ENCODE measurements at regions not wholly inside any gene's neighbourhood (a gene's known extent, or its start where the extent isn't known, plus 50 kb on each side); places are given as distances from the start of the nearest gene placed in this dataset.

DNA sequence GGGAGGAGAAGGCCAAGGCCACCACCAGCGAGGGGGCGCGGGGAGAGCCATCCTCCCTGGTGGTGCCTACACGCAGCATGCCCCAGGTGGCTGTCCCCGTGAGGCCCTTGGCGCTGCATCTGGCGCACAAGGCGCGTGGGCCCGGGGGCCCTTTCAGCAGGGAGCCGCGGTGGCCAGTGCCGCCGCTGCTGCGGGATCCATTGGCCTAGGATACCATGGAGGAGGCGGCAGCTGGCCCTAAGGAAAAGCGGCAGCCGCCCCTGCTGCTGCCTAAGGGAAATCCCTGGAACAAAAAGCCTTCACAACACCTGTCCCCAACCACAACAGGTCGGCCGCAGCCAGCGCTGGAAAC, 1059.6 kb downstream of the TECRL start:
- TF ChIP-seq POLR2AphosphoS5 (IDR thresholded peaks at IDR 0.05; ENCODE audit: low read depth) (no peak), STAT1 (IDR thresholded peaks at IDR 0.05; ENCODE audit: unreplicated experiment) (no peak), EZH2 (IDR thresholded peaks at IDR 0.05; ENCODE audit: low read depth, unreplicated experiment) (no peak), ZNF331 (CRISPR knock-in tag; IDR thresholded peaks at IDR 0.05; ENCODE audit: low read depth) (no peak), EZH2phosphoT487 (IDR thresholded peaks at IDR 0.05; ENCODE audit: unreplicated experiment) (no peak), JUNB (IDR thresholded peaks at IDR 0.05; ENCODE audit: unreplicated experiment) (no peak), CREB1 (CRISPR knock-in tag; IDR thresholded peaks at IDR 0.05; ENCODE audit: low read depth) (no peak), ETS1 (IDR thresholded peaks at IDR 0.05) (no peak), NANOG (IDR thresholded peaks at IDR 0.05; ENCODE audit: borderline replicate concordance) (no peak), ZNF114 (CRISPR knock-in tag; IDR thresholded peaks at IDR 0.05) (no peak)
- TF ChIP-seq, protein P1, sequence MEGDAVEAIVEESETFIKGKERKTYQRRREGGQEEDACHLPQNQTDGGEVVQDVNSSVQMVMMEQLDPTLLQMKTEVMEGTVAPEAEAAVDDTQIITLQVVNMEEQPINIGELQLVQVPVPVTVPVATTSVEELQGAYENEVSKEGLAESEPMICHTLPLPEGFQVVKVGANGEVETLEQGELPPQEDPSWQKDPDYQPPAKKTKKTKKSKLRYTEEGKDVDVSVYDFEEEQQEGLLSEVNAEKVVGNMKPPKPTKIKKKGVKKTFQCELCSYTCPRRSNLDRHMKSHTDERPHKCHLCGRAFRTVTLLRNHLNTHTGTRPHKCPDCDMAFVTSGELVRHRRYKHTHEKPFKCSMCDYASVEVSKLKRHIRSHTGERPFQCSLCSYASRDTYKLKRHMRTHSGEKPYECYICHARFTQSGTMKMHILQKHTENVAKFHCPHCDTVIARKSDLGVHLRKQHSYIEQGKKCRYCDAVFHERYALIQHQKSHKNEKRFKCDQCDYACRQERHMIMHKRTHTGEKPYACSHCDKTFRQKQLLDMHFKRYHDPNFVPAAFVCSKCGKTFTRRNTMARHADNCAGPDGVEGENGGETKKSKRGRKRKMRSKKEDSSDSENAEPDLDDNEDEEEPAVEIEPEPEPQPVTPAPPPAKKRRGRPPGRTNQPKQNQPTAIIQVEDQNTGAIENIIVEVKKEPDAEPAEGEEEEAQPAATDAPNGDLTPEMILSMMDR (conservative IDR thresholded peaks at IDR 0.05; ENCODE audit: low read depth in 2 of 2), result no peak
- TF ChIP-seq, protein P2, sequence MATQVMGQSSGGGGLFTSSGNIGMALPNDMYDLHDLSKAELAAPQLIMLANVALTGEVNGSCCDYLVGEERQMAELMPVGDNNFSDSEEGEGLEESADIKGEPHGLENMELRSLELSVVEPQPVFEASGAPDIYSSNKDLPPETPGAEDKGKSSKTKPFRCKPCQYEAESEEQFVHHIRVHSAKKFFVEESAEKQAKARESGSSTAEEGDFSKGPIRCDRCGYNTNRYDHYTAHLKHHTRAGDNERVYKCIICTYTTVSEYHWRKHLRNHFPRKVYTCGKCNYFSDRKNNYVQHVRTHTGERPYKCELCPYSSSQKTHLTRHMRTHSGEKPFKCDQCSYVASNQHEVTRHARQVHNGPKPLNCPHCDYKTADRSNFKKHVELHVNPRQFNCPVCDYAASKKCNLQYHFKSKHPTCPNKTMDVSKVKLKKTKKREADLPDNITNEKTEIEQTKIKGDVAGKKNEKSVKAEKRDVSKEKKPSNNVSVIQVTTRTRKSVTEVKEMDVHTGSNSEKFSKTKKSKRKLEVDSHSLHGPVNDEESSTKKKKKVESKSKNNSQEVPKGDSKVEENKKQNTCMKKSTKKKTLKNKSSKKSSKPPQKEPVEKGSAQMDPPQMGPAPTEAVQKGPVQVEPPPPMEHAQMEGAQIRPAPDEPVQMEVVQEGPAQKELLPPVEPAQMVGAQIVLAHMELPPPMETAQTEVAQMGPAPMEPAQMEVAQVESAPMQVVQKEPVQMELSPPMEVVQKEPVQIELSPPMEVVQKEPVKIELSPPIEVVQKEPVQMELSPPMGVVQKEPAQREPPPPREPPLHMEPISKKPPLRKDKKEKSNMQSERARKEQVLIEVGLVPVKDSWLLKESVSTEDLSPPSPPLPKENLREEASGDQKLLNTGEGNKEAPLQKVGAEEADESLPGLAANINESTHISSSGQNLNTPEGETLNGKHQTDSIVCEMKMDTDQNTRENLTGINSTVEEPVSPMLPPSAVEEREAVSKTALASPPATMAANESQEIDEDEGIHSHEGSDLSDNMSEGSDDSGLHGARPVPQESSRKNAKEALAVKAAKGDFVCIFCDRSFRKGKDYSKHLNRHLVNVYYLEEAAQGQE (IDR thresholded peaks at IDR 0.05; ENCODE audit: unreplicated experiment), result no peak
